ENCODE measurements at regions not wholly inside any gene's neighbourhood (a gene's known extent, or its start where the extent isn't known, plus 50 kb on each side); places are given as distances from the start of the nearest gene placed in this dataset.

DNA sequence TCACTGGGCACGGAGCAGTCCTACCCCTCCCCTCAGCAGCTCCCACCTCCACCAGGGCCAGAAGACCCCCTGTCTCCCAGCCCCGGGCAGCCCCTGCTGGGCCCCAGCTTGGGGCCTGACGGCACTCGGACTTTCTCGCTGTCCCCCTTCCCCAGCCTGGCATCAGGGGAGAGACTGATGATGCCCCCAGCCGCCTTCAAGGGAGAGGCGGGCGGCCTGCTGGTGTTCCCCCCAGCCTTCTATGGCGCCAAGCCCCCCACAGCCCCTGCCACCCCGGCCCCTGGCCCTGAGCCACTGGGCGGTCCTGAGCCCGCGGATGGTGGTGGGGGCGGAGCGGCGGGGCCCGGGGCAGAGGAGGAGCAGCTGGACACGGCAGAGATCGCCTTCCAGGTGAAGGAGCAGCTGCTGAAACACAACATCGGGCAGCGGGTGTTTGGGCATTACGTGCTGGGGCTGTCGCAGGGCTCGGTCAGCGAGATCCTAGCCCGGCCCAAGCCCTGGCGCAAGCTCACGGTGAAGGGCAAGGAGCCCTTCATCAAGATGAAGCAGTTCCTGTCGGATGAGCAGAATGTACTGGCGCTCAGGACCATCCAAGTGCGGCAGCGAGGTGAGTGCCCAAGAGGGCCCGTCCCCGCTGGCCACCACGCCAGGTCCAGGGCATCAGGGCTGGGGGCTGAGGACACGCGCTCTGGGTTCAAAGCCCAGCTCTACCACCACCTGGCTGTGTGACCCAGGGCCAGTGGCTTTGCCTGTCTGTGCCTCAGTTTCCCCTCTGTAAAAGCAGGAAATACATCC lies 58.6 kb downstream of the PHETA1 start:
- DNase-seq (ENCODE audit: low read depth in 3 of 3): no peak

DNA sequence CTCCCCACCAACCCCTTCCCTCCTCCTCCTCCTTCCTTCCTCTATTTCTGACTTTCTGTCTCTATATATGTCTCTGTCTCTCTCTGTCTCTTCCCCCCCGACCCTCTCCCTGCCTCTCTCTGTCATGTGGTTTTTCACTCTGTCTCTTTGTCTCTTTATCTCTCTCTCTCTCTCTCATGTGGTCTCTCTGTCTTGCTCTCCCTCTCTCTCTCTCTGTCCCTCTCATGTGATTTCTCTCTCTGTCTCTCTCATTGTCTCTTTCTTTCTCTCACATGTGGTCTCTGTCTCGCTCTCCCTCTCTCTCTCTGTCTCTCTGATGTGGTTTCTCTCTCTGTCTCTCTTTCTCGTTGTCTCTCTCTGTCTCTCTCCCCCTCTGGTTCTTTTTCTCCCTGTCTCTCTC lies 59.3 kb downstream of the PHETA1 start:
- no peak for DNase-seq (ENCODE audit: low read depth in 3 of 3)

DNA sequence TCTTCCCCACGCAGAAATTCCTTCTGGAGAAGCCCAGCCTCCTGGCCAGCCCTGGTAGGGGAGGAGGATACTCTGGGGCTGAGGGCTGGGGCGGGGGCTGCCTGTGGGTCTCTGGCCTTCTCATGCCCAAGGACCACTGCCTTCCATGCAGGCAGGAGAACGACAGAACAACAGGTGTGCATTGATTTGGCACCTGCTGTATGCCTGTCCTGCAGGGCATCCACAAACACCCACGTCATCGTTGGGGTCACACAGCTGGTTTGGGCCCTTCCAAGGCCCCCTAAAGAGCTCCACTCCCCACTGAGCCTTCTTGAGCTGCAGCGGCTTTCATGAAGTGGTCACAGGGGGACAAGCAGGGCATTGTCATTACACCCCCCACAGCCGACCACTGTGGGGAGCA lies 60.4 kb downstream of the PHETA1 start:
- no peak for DNase-seq (ENCODE audit: low read depth in 3 of 3)

DNA sequence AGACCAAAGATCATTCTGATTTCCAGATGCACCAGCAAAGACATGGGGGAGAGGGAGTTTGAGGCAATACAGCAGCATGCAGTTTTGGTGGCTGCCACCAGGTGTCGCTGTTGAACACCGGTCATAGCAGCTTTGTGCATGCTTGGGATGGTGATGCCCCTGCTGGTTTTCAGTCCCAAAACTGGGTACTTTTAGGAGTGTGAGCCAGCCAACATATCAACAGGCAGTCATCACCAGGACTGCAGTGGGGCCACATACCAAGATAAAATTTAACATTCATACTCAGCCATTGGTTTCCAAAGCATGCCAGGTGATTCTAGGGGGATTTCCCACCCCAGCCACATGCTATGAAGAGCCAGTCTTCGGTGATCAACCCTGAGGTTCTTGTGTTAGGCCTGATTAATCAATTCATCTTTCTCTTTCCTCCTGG lies 64.2 kb downstream of the PHETA1 start:
- peak in 1 of 3 experiments; percentile 11 for DNase-seq (ENCODE audit: low read depth in 3 of 3)

DNA sequence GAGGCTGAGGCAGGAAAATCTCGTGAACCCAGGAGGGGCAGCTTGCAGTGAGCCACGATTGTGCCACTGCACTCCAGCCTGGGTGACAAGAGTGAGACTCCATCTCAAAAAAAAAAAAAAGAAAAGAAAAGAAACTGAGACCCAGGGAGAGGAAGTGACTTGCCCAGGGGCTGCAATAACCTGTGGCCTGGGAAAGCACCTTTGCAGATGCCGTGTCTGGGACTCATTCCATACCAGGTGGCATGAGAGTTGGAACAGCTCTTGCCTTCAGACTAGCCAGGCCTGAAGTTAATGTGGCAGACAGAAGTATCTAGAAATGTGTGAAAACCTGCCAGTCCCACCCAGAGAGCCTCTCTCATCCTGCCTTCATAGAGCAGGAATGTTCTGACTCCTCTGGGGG lies 65.4 kb downstream of the PHETA1 start:
- no peak for DNase-seq (ENCODE audit: low read depth in 3 of 3)

- DNase-seq (ENCODE audit: low read depth in 3 of 3): peak in 2 of 3 experiments; percentile 6 to 35
Measured at GRCh38 chr12:111298582-111299436, 70.1 kb downstream of the PHETA1 start.

GRCh38 chr12:111297703-111298426 lies 71.0 kb downstream of the PHETA1 start:
- no peak for DNase-seq (ENCODE audit: low read depth in 3 of 3)

GRCh38 chr12:111296906-111297463 lies 71.9 kb downstream of the PHETA1 start:
- no peak for DNase-seq (ENCODE audit: low read depth in 3 of 3)

GRCh38 chr12:111295176-111295575 lies 73.7 kb downstream of the PHETA1 start:
- no peak for DNase-seq (ENCODE audit: low read depth in 3 of 3)

DNA sequence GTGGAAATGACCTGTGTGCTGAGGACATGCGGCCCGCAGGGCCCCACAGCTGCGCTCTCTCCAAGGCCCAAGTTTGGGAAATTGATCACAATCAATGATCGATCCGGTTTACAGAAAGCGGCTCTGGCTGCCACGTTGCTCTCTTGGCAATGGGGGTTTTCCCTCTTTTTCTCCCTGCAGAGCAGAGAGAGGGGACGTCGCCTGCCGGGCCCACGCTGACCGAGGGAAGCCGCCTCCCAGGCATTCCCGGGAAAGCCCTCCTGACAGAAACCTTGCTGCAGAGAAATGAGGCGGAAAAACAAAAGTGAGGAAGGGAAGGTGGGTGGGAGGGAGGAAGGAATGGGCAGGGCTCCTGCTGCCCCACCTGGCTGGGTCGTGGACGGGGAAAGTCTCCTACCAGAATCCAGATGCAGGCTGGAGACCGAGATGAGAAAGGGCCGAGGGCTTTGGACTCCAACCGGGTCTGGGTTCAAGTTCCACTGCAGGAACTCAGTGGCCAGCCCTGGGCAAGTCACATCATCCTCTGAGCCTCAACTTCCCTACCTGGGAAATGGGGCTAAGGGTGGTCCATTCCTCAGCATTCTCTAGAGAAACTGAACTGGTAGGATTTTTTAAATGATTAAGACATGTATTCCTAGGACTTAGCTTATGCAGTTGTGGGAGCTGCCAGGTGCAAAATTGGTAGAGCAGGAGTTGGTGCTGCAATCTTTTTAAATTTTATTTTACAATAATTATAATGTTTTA lies 75.5 kb downstream of the PHETA1 start:
- DNase-seq (ENCODE audit: low read depth in 3 of 3): no peak

DNA sequence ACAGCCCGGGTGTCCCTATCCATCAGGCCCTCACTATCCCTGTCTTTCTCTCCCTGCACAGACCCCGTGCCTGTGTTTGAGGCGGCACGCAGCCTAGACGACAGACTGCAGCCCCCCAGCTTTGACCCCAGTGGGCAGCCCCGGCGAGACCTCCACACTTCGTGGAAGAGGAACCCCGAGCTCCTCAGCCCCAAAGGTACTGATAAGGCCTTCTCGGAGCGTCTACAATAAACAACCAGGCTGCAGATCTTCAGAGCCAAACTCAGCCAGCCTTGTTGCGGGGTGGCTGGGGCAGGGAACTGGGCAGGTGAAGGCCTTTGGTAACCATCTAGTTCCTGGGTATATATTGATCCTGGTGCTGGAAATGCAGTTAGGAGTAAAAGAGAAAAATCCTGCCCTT lies 77.5 kb downstream of the PHETA1 start:
- DNase-seq (ENCODE audit: low read depth in 3 of 3): no peak

DNA sequence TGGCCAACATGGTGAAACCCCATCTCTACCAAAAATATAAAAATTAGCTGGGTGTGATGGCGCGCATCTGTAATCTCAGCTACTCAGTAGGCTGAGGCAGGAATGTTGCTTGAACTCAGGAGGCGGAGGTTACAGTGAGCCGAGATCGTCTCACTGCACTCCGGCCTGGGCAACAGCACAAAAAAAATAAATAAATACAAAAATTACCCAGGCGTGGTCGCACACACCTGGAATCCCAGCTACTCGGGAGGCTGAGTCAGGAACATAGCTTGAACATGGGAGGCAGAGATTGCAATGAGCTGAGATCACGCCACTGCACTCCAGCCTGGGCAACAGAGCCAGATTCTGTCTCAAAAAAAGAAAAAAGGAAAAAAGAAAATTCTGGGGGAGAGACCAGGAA lies 80.1 kb downstream of the PHETA1 start:
- no peak for DNase-seq (ENCODE audit: low read depth in 3 of 3)

GRCh38 chr12:111287125-111287900 lies 81.6 kb downstream of the PHETA1 start:
- no peak for DNase-seq (ENCODE audit: low read depth in 3 of 3)

DNA sequence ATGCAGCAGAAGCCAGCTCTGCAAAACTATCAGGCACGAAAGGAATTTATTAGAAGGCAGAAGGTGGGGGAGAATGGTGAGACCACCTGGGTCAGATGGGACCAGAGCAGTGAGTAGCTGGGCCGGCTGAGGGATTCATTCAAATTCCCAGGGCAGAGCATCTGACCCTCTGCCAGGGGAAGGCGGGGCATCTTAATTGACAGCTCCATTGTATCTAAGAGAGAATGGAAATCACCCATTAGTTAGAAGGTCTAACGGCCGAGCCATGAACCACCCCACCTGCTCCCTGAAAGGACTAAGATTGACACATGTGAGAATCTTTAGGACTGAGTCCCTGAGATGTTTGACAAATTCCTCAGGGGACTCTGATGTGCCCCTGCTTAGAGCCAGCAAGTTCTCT lies 83.7 kb downstream of the PHETA1 start:
- DNase-seq (ENCODE audit: low read depth in 3 of 3): no peak

- no peak for DNase-seq (ENCODE audit: low read depth in 3 of 3)
Measured at GRCh38 chr12:111284709-111285108, 84.2 kb downstream of the PHETA1 start.

- no peak for DNase-seq (ENCODE audit: low read depth in 3 of 3)
Measured at GRCh38 chr12:111283966-111284365, 84.9 kb downstream of the PHETA1 start.

- DNase-seq (ENCODE audit: low read depth in 3 of 3): no peak
Measured at GRCh38 chr12:111283521-111283920, 85.4 kb downstream of the PHETA1 start.

DNA sequence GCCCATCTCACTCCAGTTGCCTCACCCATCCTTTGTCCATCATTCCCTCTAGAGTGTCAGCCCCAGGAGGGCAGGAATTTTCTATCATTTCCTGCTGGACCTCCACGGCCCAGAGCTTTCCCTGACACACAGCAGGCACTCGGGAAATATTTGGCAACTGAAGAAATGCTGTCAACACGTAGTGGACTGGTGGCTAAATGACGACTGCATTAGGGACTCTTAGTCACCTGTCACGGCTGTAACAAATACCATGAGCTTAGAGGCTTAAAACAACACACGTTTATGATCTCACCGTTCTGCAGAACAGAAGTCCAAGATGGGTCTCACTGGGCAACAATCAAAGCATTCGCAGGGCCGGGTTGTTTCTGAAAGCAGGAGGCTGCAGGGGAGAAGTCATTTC lies 91.3 kb downstream of the PHETA1 start:
- no peak for DNase-seq (ENCODE audit: low read depth in 3 of 3)

GRCh38 chr12:111276146-111276545 lies 92.7 kb downstream of the PHETA1 start:
- no peak for DNase-seq (ENCODE audit: low read depth in 3 of 3)

DNA sequence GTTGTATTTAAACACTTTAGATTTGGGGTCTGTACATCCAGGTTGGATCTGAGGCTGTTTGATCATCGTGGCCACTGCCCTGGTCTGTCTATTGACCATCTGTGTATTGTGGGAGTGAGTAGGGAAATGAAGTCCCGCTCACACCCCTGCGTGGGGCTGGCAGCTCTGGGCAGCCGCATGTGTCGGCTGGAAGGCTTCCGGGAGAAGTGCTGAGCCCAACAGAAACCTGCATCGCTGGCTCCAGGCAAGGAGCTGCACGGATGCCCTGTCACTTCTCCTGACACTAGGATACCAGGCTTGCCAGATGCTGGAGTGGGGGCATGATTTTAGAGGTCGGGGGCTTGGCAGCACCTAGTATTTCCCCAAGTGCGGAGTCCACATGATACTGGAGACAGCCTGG lies 93.6 kb downstream of the PHETA1 start:
- DNase-seq (ENCODE audit: low read depth in 3 of 3): no peak

Data from stimulated activated CD4-positive, alpha-beta T cell treated with anti-CD3 and anti-CD28 coated beads, TNF-alpha, amount 100 ng/mL, for 4 hours (primary cell).